CD4-positive, alpha-beta T cell (primary cell): ENCODE measurements at regions not wholly inside any gene's neighbourhood (a gene's known extent, or its start where the extent isn't known, plus 50 kb on each side); places are given as distances from the start of the nearest gene placed in this dataset.

Experiments
- ATAC-seq: fragments of 200-7000 bp; cut with Tn5 transposase; one replicate; pipeline ENCODE4 v1.10.0; 2022; ENCODE audit warnings: mild to moderate bottlenecking; ENCODE audit not compliant: poor library complexity
- CTCF ChIA-PET: fragments of 350-600 bp; sonication (Branson Sonifier 250); formaldehyde crosslinking; loops from one replicate; lab custom pipeline; 2021; ENCODE audit warnings: antibody characterized with exemption, inconsistent platforms; lab: Charles Lee
- POLR2A ChIA-PET: fragments of 350-600 bp; sonication (Branson Sonifier 250); formaldehyde crosslinking; loops from one replicate; lab custom pipeline; 2021; ENCODE audit warnings: antibody characterized with exemption, inconsistent platforms; lab: Charles Lee
- DNase-seq, 14 experiments: peaks; one replicate each; pipeline ENCODE4 v3.0.0-alpha.2; 2013 to 2020; ENCODE audit warnings: mixed read lengths in 2 of 14
- H3K27ac ChIP-seq, 2 donors: one replicate each; pipeline versions ENCODE4 v1.5.1 to v1.7.0; 2013; ENCODE audit warnings: low read length in 2 of 2, low read depth in 1 of 2, mild to moderate bottlenecking in 1 of 2
- H3K27me3 ChIP-seq, 2 experiments: 1 replicate in 1 of 2; 2 replicates in 1 of 2; pipeline versions ENCODE4 v1.6.1 to v1.7.0; 2013; ENCODE audit warnings: low read length in 2 of 2, control low read depth in 1 of 2, mild to moderate bottlenecking in 1 of 2, moderate library complexity in 1 of 2; ENCODE audit not compliant: insufficient read depth in 2 of 2, control insufficient read depth in 1 of 2
- H3K36me3 ChIP-seq: one replicate; pipeline ENCODE4 v1.6.1; 2013; ENCODE audit warnings: low read length, control low read depth; ENCODE audit not compliant: insufficient read depth
- H3K4me1 ChIP-seq: one replicate; pipeline ENCODE4 v1.6.1; 2013; ENCODE audit warnings: low read length, control low read depth; ENCODE audit not compliant: insufficient read depth
- H3K4me3 ChIP-seq: one replicate; pipeline ENCODE4 v1.5.1; 2013; ENCODE audit warnings: mild to moderate bottlenecking, low read length, moderate library complexity
- H3K9me3 ChIP-seq, 2 experiments: 1 replicate in 1 of 2; 2 replicates in 1 of 2; pipeline versions ENCODE4 v1.6.1 to v1.7.0; 2013; ENCODE audit warnings: low read length in 2 of 2, mild to moderate bottlenecking in 2 of 2, control low read depth in 1 of 2, moderate library complexity in 1 of 2; ENCODE audit not compliant: control insufficient read depth in 1 of 2, insufficient read depth in 1 of 2
- H3K27ac Mint-ChIP-seq: one replicate; pipeline ENCODE4 v1.8.0; 2020; ENCODE audit warnings: mixed read lengths
- H3K27me3 Mint-ChIP-seq: one replicate; pipeline ENCODE4 v1.8.0; 2021; ENCODE audit warnings: mixed read lengths
- H3K36me3 Mint-ChIP-seq: one replicate; pipeline ENCODE4 v1.8.0; 2021; ENCODE audit warnings: low read depth, mixed read lengths
- H3K4me1 Mint-ChIP-seq: one replicate; pipeline ENCODE4 v1.8.0; 2021; ENCODE audit warnings: low read depth, mixed read lengths
- H3K4me3 Mint-ChIP-seq: one replicate; pipeline ENCODE4 v1.8.0; 2020; ENCODE audit warnings: mild to moderate bottlenecking, mixed read lengths
- H3K9me3 Mint-ChIP-seq: one replicate; pipeline ENCODE4 v1.8.0; 2020; ENCODE audit warnings: mixed read lengths
- intact Hi-C, 2 experiments: fragments of 100-400 bp; cut with DNase I in 1 of 2; cut with micrococcal nuclease in 1 of 2; formaldehyde crosslinking; loops; one replicate each; pipeline versions ENCODE4 v1.15.1 to v1.9.0; 2023 to 2025; cut with DNase I, micrococcal nuclease
- TF ChIP-seq, protein P1 (sequence below): fragments of 200-600 bp; IDR thresholded peaks from one replicate; pipeline ENCODE4 v1.8.0; 2022; ENCODE audit warnings: antibody characterized with exemption, mild to moderate bottlenecking

DNA sequence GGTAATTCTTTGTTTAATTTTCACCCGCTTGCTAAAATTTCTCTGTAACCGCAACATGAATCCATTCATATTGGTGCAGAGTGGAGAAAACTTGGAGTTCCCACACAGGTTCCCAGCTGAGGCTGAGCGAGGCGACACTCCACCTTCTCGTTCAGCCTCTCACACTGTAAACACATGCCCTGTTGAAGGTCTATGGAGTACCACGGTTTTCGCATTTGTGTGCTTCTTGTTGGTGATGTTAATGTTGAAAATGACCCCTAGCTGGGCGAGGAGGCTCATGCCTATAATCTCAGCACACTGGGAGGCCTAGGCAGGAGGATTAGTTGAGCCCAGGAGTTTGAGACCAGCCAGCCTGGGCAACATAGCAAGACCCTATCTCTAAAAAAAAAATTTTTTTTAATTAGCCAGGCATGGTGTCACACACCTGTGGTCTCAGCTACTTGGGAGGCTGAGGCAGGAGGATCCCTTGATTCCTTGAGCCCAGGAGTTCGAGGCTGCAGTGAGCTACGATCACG, 67.2 kb downstream of the ARHGEF18 start:
- TF ChIP-seq, protein P1, sequence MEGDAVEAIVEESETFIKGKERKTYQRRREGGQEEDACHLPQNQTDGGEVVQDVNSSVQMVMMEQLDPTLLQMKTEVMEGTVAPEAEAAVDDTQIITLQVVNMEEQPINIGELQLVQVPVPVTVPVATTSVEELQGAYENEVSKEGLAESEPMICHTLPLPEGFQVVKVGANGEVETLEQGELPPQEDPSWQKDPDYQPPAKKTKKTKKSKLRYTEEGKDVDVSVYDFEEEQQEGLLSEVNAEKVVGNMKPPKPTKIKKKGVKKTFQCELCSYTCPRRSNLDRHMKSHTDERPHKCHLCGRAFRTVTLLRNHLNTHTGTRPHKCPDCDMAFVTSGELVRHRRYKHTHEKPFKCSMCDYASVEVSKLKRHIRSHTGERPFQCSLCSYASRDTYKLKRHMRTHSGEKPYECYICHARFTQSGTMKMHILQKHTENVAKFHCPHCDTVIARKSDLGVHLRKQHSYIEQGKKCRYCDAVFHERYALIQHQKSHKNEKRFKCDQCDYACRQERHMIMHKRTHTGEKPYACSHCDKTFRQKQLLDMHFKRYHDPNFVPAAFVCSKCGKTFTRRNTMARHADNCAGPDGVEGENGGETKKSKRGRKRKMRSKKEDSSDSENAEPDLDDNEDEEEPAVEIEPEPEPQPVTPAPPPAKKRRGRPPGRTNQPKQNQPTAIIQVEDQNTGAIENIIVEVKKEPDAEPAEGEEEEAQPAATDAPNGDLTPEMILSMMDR = no peak
- H3K4me3 Mint-ChIP-seq = no peak overlapping the region
- no peaks in the 10 kb centered on the region for H3K27me3 Mint-ChIP-seq
- peaks cover 64% of the 10 kb centered on the region for H3K36me3 Mint-ChIP-seq
- DNase-seq (no peak), ATAC-seq (no peak)
- peak overlapping the region; percentile 67 for H3K27ac Mint-ChIP-seq
- ChIA-PET CTCF (no interaction called here), POLR2A (no interaction called here)
- Histone ChIP-seq H3K9me3 (no peaks in the 10 kb centered on the region), H3K4me1 (peaks cover 22% of the 10 kb centered on the region), H3K27me3 (no peaks in the 10 kb centered on the region), H3K27ac (no peak overlapping the region), H3K36me3 (peaks cover 66% of the 10 kb centered on the region), H3K4me3 (no peak overlapping the region)
- H3K9me3 Mint-ChIP-seq = no peaks in the 10 kb centered on the region
- peaks cover 26% of the 10 kb centered on the region for H3K4me1 Mint-ChIP-seq
- intact Hi-C loops = no loop called here

DNA sequence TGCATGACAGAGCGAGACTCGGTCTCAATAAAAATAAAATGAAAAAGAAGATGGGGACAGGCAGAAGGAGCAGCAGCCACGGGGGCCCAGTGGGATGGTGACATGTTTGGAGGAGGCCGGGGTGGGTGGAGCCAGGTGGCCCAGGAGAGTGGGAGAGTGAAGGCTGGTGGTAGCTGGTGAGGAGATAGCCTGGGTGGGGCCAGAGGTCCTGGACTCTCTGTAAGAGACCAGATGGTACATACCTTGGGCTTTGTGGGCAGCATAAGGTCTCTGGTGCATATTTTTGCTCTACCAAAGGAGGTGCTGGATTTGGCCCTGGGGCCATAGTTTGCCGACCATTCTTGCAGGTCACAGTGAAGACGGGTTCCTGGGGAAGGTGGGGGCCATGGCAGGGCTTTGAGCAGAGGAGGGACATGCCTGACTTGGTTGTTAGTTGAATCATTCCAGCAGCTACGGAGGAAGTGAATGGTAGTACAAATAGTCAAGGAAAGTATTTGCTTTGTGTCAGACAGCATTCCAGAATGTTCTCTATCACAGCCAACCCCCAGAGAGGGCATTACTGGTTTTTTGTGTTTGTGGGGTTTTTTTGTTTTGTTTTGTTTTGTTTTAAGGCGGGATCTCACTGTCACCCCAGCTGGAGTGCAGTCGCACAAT, 69.1 kb downstream of the ARHGEF18 start:
- H3K9me3 Mint-ChIP-seq = no peaks in the 10 kb centered on the region
- peak overlapping the region; percentile 72 for H3K27ac Mint-ChIP-seq
- intact Hi-C loops = loop anchor here in 1 of 2 experiments (2.0 kb wide), 1 partner anchor 15 kb away; no protein-coding TSS in a partner anchor
- CTCF ChIA-PET = no interaction called here
- no peaks in the 10 kb centered on the region for H3K27me3 Mint-ChIP-seq
- no peak for DNase-seq
- Histone ChIP-seq H3K4me1 (peaks cover 17% of the 10 kb centered on the region), H3K27me3 (no peaks in the 10 kb centered on the region), H3K27ac (peak overlapping the region in 1 of 2 donors; percentile 17), H3K4me3 (no peak overlapping the region), H3K9me3 (no peaks in the 10 kb centered on the region), H3K36me3 (peaks cover 72% of the 10 kb centered on the region)
- H3K4me3 Mint-ChIP-seq = no peak overlapping the region
- ATAC-seq = no peak
- POLR2A ChIA-PET = no interaction called here
- H3K4me1 Mint-ChIP-seq = peaks cover 26% of the 10 kb centered on the region
- peaks cover 63% of the 10 kb centered on the region for H3K36me3 Mint-ChIP-seq
- TF ChIP-seq, protein P1 = no peak

DNA sequence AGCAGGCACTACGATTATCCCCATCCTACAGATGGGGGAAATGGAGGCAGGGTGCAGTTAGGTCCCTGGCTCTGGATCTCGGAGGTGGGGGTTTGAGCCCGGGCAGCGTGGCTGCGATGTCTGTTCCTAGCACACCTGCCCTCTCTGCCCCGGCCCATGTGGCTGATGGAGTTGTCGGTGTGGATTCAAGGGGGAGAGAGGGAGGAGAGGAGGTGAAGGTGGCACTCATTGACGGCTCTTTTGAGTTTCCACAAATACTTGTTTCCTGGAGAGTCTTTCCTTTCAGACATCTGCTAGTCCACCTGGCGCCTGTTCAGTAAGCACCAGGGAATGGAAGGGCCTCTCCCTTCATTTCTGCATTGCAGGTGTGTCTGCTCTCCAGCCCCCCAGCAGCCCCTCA, 69.9 kb downstream of the ARHGEF18 start:
- Histone ChIP-seq H3K9me3 (no peaks in the 10 kb centered on the region), H3K27ac (no peak overlapping the region), H3K4me1 (peaks cover 17% of the 10 kb centered on the region), H3K27me3 (no peaks in the 10 kb centered on the region), H3K36me3 (peaks cover 73% of the 10 kb centered on the region), H3K4me3 (no peak overlapping the region)
- H3K4me1 Mint-ChIP-seq = peaks cover 24% of the 10 kb centered on the region
- no peak overlapping the region for H3K4me3 Mint-ChIP-seq
- peaks cover 64% of the 10 kb centered on the region for H3K36me3 Mint-ChIP-seq
- no peak overlapping the region for H3K27ac Mint-ChIP-seq
- no peaks in the 10 kb centered on the region for H3K9me3 Mint-ChIP-seq
- ChIA-PET POLR2A (no interaction called here), CTCF (no interaction called here)
- no peaks in the 10 kb centered on the region for H3K27me3 Mint-ChIP-seq
- TF ChIP-seq, protein P1 = no peak
- no peak for DNase-seq
- intact Hi-C loops = loop anchor here in 1 of 2 experiments (2.0 kb wide), 1 partner anchor 14 kb away; no protein-coding TSS in a partner anchor
- no peak for ATAC-seq
